ENCODE measurements at regions not wholly inside any gene's neighbourhood (a gene's known extent, or its start where the extent isn't known, plus 50 kb on each side); places are given as distances from the start of the nearest gene placed in this dataset.

DNA sequence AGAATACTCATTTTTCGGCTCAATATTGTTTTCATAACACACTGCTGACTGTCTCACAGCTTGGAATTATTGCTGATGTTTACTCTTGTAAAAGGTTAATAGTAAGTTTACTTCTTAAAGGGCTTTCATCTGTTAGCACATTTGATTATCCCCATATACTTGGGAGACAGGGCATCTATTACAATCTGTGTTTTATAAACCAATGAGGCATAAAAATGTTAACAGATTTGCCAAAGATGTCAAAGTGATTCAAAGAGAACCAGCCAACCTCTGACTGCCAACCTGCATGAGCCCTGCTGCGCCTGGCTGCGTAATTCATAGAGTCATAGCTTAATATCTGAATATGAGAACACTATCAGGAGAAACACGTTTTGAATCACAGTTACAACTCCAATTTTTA lies 665.6 kb downstream of the TRIML1 start:
- TF ChIP-seq, protein P1, sequence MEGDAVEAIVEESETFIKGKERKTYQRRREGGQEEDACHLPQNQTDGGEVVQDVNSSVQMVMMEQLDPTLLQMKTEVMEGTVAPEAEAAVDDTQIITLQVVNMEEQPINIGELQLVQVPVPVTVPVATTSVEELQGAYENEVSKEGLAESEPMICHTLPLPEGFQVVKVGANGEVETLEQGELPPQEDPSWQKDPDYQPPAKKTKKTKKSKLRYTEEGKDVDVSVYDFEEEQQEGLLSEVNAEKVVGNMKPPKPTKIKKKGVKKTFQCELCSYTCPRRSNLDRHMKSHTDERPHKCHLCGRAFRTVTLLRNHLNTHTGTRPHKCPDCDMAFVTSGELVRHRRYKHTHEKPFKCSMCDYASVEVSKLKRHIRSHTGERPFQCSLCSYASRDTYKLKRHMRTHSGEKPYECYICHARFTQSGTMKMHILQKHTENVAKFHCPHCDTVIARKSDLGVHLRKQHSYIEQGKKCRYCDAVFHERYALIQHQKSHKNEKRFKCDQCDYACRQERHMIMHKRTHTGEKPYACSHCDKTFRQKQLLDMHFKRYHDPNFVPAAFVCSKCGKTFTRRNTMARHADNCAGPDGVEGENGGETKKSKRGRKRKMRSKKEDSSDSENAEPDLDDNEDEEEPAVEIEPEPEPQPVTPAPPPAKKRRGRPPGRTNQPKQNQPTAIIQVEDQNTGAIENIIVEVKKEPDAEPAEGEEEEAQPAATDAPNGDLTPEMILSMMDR (IDR thresholded peaks at IDR 0.05), result no peak
- no peak for TF ChIP-seq POLR2A (IDR thresholded peaks at IDR 0.05)

All from thyroid gland (tissue), 4 donors.